Hepatocyte (in vitro differentiated cells): ENCODE measurements at regions not wholly inside any gene's neighbourhood (a gene's known extent, or its start where the extent isn't known, plus 50 kb on each side); places are given as distances from the start of the nearest gene placed in this dataset.

Experiments
- DNase-seq: peaks from one replicate; pipeline ENCODE4 v3.0.0-alpha.2; 2016; ENCODE audit warnings: low spot score
- H2AFZ ChIP-seq: fragments of 200-600 bp; sonication (generic); 2 replicates; pipeline ENCODE4 v1.6.0; 2016; ENCODE audit warnings: antibody characterized with exemption, mild to moderate bottlenecking
- H3K27ac ChIP-seq: fragments of 200-600 bp; sonication (generic); 2 replicates; pipeline ENCODE4 v1.5.1; 2016; ENCODE audit warnings: mild to moderate bottlenecking
- H3K27me3 ChIP-seq: fragments of 200-600 bp; sonication (generic); 2 replicates; pipeline ENCODE4 v1.6.1; 2016
- H3K36me3 ChIP-seq: fragments of 200-600 bp; sonication (generic); replicated peaks from 2 replicates; pipeline ENCODE4 v1.5.1; 2016; ENCODE audit warnings: low read depth; ENCODE audit not compliant: insufficient read depth
- H3K4me1 ChIP-seq: fragments of 200-600 bp; sonication (generic); 2 replicates; pipeline ENCODE4 v1.5.1; 2016; ENCODE audit warnings: mild to moderate bottlenecking, moderate library complexity; ENCODE audit not compliant: insufficient read depth
- H3K4me2 ChIP-seq: fragments of 200-600 bp; sonication (generic); 2 replicates; pipeline ENCODE4 v1.6.0; 2016
- H3K4me3 ChIP-seq: fragments of 200-600 bp; sonication (generic); 2 replicates; pipeline ENCODE4 v1.5.1; 2016; ENCODE audit warnings: mild to moderate bottlenecking
- H3K79me2 ChIP-seq: fragments of 200-600 bp; sonication (generic); 2 replicates; pipeline ENCODE4 v1.6.0; 2017; ENCODE audit warnings: mild to moderate bottlenecking
- H3K9me2 ChIP-seq: fragments of 200-600 bp; sonication (generic); replicated peaks from 2 replicates; pipeline ENCODE4 v1.6.0; 2017; ENCODE audit warnings: mild to moderate bottlenecking; ENCODE audit not compliant: insufficient read depth
- H3K9me3 ChIP-seq: fragments of 200-600 bp; sonication (generic); 2 replicates; pipeline ENCODE4 v1.5.1; 2016; ENCODE audit warnings: low read depth, mild to moderate bottlenecking
- H4K20me1 ChIP-seq: fragments of 200-600 bp; sonication (generic); 2 replicates; pipeline ENCODE4 v1.6.0; 2016; ENCODE audit warnings: mild to moderate bottlenecking; ENCODE audit not compliant: insufficient read depth, poor library complexity, severe bottlenecking
- CTCF ChIP-seq: fragments of 200-600 bp; sonication (generic); IDR thresholded peaks from 2 replicates; pipeline ENCODE4 v1.5.1; 2016; ENCODE audit warnings: antibody characterized with exemption, mild to moderate bottlenecking; ENCODE audit not compliant: poor library complexity
- EZH2 ChIP-seq: fragments of 200-600 bp; sonication (generic); IDR thresholded peaks from 2 replicates; pipeline ENCODE4 v1.6.1; 2016; ENCODE audit warnings: antibody characterized with exemption, mild to moderate bottlenecking, borderline replicate concordance
- EZH2phosphoT487 ChIP-seq: fragments of 200-600 bp; sonication (generic); IDR thresholded peaks from one replicate; pipeline ENCODE4 v1.6.1; 2018; ENCODE audit warnings: antibody characterized with exemption, mild to moderate bottlenecking, low read depth, moderate library complexity; ENCODE audit not compliant: unreplicated experiment, severe bottlenecking
- WGBS: methylation state at CpG from one replicate; pipeline ENCODE4 v1.1.6; 2016; ENCODE audit warnings: low lambda C conversion rate; ENCODE audit errors: missing lambda C conversion rate; 5-methylcytosine and 5-hydroxymethylcytosine counted together

- TF ChIP-seq EZH2 (no peak), EZH2phosphoT487 (no peak), CTCF (no peak)
- Histone ChIP-seq H3K4me2 (no peak overlapping the region), H3K4me1 (no peaks in the 10 kb centered on the region)
Observed at GRCh38 chr4:137039370-137039769, 492.9 kb downstream of the PCDH18 start.

GRCh38 chr4:137032222-137032621 lies 500.1 kb downstream of the PCDH18 start:
- Histone ChIP-seq H3K4me3 (no peak overlapping the region), H3K27me3 (no peaks in the 10 kb centered on the region), H4K20me1 (no peaks in the 10 kb centered on the region), H3K27ac (no peak overlapping the region), H2AFZ (no peak overlapping the region), H3K4me1 (no peaks in the 10 kb centered on the region), H3K4me2 (no peak overlapping the region), H3K9me3 (no peaks in the 10 kb centered on the region), H3K36me3 (no peaks in the 10 kb centered on the region), H3K9me2 (no peaks in the 10 kb centered on the region), H3K79me2 (no peaks in the 10 kb centered on the region)
- no peak for DNase-seq
- TF ChIP-seq EZH2 (no peak), EZH2phosphoT487 (no peak), CTCF (no peak)

More at GRCh38 chr4:137039370-137039769, 492.9 kb downstream of the PCDH18 start:
- no peaks in the 10 kb centered on the region for H3K9me2 ChIP-seq
- H4K20me1 ChIP-seq, result no peaks in the 10 kb centered on the region
- no peak overlapping the region for H3K27ac ChIP-seq
- H3K79me2 ChIP-seq, result no peaks in the 10 kb centered on the region
- no peaks in the 10 kb centered on the region for H3K27me3 ChIP-seq
- no peaks in the 10 kb centered on the region for H3K36me3 ChIP-seq
- no peaks in the 10 kb centered on the region for H3K9me3 ChIP-seq
- H3K4me3 ChIP-seq, result no peak overlapping the region
- no peak for DNase-seq
- WGBS, result 59% methylated on average over 3 of the region's 3 CpGs
- H2AFZ ChIP-seq, result no peak overlapping the region

GRCh38 chr4:137029026-137029425 lies 503.3 kb downstream of the PCDH18 start:
- WGBS, result 96% methylated on average over 3 of the region's 3 CpGs
- Histone ChIP-seq H3K4me2 (no peak overlapping the region), H3K36me3 (no peaks in the 10 kb centered on the region), H3K9me2 (no peaks in the 10 kb centered on the region), H3K27me3 (no peaks in the 10 kb centered on the region), H3K27ac (no peak overlapping the region), H3K79me2 (no peaks in the 10 kb centered on the region), H4K20me1 (no peaks in the 10 kb centered on the region), H2AFZ (no peak overlapping the region), H3K9me3 (no peaks in the 10 kb centered on the region), H3K4me3 (no peak overlapping the region), H3K4me1 (no peaks in the 10 kb centered on the region)
- no peak for TF ChIP-seq EZH2
- TF ChIP-seq CTCF, result no peak
- TF ChIP-seq EZH2phosphoT487, result no peak
- DNase-seq, result no peak

GRCh38 chr4:137025484-137026059 lies 506.7 kb downstream of the PCDH18 start:
- H3K36me3 ChIP-seq, result no peaks in the 10 kb centered on the region
- H3K4me2 ChIP-seq, result no peak overlapping the region
- no peak overlapping the region for H3K27ac ChIP-seq
- H3K4me1 ChIP-seq, result no peaks in the 10 kb centered on the region
- 74% methylated on average over 5 of the region's 5 CpGs for WGBS
- H3K79me2 ChIP-seq, result no peaks in the 10 kb centered on the region
- no peak for DNase-seq
- H3K9me2 ChIP-seq, result no peaks in the 10 kb centered on the region
- no peaks in the 10 kb centered on the region for H4K20me1 ChIP-seq
- H3K27me3 ChIP-seq, result no peaks in the 10 kb centered on the region
- no peaks in the 10 kb centered on the region for H3K9me3 ChIP-seq
- no peak overlapping the region for H2AFZ ChIP-seq
- TF ChIP-seq EZH2phosphoT487, result no peak
- TF ChIP-seq CTCF, result no peak
- H3K4me3 ChIP-seq, result no peak overlapping the region
